Smooth muscle cell of the brain vasculature (primary cell): ENCODE measurements at regions not wholly inside any gene's neighbourhood (a gene's known extent, or its start where the extent isn't known, plus 50 kb on each side); places are given as distances from the start of the nearest gene placed in this dataset.
"Not testable (repeated sequence)": the region's sequence is repeated elsewhere in the genome, so short reads cannot be mapped to it uniquely, and the experiment has no call there.

Source experiments
- DNase-seq: peaks from one replicate; pipeline ENCODE4 v3.0.0-alpha.2; 2012; ENCODE audit warnings: low read depth, low spot score

DNA sequence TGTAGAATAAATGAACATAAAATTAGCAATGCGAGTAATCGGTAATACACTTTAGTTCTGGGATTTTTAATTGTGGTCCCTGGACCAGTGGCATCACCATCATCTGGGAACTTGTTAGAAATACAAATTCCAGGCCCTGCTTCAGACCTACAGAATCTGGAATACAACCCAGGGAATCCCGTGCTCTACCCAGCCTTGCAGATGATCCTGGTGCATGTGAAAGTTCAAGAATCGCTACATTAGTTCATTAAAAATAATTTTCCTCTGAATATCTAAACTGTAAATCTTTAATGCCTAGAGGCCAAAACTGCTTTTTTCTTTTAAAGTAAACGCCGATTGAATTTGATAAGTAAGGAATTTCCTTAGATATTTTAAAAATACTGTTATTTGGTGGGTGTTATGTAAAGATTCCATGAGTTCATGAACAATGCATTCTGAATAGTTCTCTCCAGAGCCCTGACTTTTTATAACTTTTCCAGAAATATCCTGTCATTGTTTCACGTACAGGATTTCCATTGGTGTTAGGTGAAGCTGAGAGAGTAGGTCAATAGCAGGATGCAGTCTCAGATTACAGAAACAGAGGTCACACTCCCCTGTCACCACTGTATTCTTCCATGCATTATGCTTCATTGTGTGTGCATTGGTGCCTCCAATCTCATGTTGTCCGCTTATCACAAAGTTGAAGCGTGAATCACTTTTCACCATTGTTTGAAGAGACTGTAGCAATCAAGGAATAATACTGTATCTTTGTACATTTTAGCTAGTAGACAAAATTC is 596.5 kb upstream of the KLF12 start:
- DNase-seq, result no peak

GRCh38 chr13:74726206-74726605 is 592.0 kb upstream of the KLF12 start:
- DNase-seq, result no peak

DNA sequence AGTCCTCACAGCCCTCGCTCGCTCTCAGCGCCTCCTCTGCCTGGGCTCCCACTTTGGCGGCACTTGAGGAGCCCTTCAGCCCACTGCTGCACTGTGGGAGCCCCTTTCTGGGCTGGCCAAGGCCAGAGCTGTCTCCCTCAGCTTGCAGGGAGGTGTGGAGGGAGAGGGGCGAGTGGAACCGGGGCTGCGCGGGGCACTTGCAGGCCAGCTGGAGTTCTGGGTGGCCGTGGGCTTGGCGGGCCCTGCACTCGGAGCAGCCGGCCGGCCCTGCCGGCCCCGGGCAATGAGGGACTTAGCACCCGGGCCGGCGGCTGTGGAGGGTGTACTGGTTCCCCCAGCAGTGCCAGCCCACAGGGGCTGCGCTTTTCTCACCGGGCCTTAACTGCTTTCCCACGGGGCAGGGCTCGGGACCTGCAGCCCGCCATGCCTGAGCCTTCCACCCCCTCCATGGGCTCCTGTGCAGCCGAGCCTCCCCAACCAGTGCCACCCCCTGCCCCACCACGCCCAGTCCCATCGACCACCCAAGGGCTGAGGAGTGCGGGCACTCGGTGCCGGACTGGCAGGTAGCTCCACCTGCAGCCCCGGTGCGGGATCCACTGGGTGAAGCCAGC is 584.1 kb upstream of the KLF12 start:
- DNase-seq, result not testable (repeated sequence)

DNA sequence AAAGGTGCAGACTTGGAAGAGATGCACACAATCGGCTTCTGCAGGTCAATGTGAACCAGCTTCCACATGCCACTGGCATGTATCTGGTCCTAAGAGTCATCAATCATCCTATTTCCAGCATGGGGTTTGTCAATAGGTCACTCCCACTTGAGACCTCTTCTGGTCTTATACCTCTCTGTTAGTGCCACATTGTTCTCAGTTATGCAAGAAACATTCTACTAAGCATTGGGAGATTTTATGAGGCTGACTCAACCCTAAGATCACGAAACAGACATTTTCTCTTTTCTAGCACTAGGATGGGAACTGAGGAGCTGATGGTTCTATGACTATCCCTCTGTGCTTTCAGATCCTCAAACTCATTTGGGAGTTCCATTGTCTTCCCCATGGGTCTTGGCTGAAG is 581.5 kb upstream of the KLF12 start:
- DNase-seq, result no peak

GRCh38 chr13:74710006-74710405 is 575.8 kb upstream of the KLF12 start:
- DNase-seq, result no peak

GRCh38 chr13:74709226-74709625 is 575.0 kb upstream of the KLF12 start:
- DNase-seq, result no peak

- no peak for DNase-seq
Measured at GRCh38 chr13:74708629-74709028, 574.4 kb upstream of the KLF12 start.

GRCh38 chr13:74707291-74707690 is 573.1 kb upstream of the KLF12 start:
- DNase-seq, result no peak

DNA sequence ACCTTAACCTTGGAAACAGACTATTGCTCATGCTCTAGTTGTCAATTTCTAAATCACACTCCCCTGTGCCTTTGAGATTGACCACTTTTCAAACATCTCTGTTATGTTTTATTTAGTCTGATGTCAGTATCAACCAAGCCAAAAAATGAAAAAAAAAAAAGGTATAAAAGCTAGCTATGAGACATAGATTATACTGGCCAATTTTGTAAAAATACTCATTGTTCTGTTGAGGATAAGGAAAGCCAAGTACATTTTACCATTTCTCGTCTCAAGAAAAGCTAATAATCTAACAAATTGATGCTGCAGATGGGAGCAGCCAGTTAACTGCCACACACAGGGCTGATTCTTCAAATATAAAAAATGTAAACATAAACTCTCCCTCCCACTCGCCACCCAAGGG is 572.6 kb upstream of the KLF12 start:
- DNase-seq, result no peak

DNA sequence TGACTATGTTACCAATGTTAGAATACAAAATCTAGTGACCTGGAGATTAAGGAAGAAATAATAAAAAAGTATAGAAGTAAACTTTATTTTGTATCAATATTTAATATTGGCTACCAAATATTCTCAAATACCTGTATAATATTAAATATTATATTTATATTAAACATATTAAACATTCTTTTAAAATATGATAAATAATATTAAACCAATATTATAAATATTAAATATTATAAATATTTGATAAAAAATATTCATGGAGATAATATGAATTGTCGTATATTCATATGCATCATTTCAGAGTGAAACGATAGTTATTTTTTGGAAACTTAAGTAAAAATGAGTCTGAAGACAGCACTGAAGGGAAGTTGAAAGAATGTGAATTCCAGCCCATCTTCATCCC is 571.2 kb upstream of the KLF12 start:
- no peak for DNase-seq

DNA sequence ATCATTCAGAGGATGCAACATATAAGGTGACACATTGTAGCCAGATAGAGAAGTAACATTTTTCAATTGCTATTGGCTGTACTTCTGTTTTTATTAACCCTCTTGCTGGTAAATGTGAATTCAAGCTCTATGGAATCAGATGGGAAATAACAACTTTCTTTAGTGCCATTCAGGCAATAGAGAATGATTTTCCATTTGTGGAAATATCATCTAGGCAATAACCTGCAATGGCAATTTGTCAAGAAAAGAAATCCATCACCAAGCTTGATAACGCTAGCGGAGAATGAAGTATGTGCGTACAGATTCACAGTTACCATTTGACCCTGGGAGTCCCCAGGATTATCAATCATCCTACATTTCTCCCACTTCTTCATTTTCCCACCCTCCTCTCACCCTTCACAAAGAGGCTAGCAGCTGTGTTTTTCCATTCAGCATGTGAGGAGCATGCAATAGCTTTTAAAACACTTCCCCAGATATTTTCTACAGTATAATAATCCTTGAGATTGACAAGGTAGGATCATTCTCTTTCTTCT is 569.7 kb upstream of the KLF12 start:
- DNase-seq, result no peak

DNA sequence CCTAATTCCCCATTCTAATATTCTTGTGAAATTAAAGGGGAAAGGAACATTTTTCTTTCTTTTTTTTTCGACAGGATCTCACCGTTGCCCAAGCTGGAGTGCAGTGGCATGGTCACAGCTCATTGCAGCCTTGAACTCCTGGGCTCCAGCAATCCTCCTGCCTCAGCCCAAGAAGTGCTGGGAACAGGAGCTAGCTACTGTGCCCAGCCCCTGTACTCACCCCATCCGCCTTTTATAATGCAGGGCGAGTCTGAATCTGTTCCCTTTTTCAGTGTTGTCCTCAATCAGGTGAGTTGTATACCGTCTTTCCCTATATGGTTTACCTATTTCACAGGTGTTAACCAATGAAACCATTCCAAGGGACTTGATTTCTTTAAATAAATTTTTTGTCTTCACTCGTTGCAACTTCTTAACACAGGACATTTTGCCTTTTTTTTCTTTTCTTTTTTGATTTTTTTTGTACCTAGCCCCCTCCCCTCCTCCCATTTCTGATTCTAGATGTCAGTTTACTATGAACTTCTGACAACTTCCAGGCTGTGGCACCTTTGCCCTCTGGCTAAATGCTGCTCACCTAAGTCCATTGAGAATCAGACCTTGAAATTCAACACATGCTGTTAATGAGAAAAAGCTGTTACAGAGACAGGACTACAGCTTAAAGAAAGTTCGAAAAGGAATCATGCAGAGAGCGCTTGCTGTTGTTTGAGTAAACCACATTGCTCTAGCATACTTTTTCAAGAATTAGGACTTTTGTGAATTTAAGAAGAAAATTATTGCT is 562.1 kb upstream of the KLF12 start:
- DNase-seq, result peak; percentile 7

DNA sequence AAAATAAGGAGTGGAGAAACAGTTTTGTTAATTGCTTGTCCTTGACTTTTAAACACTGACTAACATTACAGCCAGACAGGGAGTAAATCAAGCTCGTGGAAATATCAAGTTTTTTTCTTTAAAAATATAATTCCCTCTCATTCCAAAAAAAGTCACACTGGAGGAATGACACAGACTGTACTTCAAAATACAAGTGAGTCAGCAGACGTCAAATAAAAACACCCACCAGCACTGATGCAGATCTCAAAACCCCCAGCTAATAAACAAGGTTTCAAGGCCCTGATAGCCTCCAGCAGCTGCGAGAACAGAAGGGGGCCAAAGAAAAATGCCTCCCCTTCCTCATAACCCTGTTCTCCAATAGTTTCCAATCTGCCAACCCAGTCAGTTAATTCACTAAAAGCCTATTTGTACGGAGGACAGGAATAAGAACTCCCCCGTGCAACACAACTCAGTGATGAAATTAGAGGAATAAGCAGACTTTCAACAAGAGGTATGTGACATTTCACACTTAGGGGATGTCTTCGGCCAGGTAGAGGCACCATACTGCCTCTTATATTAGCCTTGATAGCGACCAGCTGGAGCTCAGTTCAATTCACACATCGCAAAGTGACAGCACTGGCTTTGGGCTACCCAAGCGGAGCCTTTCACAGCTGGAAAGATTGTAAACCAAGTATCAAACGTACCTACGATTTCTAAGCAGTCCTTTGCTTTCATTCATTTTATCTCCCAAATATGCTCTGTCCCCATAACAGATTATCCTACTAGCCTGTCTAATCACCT is 561.0 kb upstream of the KLF12 start:
- no peak for DNase-seq

GRCh38 chr13:74687442-74688182 is 553.4 kb upstream of the KLF12 start:
- DNase-seq, result no peak

DNA sequence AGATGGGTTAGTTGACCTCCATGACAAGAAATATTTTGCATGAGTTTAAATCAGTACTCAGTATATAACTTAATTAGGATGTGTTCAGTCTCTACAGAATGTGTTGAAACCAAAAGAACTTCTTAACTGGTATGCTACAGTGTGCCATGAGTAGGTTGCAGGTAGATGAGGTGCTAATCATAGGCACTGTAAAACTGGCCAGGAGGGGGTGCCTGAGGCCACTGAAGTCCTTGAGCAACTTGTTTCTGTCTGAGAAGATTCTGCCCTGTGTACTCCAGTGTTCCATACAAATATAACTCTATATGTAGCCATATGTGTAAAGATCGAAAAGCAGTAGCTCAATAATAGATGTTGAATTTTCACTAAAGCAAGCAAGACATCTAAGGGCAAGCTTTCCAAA is 549.2 kb upstream of the KLF12 start:
- no peak for DNase-seq

DNA sequence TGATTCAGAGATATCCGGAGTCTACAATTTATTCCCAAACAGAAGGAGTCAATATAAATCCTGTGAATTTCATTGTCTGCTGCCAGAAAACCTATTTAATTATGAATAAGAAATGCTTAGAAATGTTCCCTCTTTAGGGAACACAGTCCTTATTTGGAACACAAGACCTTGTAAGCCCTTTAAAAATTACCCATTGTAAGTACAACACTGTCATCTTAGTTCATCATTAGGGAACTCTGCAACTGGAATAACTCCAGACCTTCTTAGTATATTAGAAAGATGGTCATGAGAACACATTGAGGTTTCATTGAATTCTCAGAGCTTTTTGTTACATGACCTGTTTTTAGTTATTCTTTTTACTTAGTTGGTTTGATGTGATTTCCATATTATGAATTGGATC is 548.5 kb upstream of the KLF12 start:
- DNase-seq, result no peak

- DNase-seq, result no peak
Measured at GRCh38 chr13:74681891-74682290, 547.7 kb upstream of the KLF12 start.

GRCh38 chr13:74678308-74678965 is 544.2 kb upstream of the KLF12 start:
- no peak for DNase-seq

DNA sequence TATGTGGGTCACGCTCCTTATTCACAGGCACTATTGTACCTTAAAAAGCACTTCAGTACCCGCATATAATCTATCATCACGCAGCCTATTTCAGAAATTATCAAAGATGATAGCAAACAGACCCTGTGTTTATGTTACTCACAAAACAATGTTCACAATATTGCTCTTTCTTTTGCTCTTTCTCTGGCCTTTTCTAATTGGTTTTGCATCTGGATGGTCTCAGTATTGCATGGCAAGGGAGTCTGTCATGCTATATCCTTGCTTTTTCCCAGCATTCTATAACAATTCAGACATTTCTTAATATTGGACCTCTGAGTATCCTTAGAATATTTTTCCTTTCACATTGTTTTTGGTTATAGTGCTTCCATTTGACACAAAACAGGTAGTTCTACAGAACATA is 541.8 kb upstream of the KLF12 start:
- no peak for DNase-seq

DNA sequence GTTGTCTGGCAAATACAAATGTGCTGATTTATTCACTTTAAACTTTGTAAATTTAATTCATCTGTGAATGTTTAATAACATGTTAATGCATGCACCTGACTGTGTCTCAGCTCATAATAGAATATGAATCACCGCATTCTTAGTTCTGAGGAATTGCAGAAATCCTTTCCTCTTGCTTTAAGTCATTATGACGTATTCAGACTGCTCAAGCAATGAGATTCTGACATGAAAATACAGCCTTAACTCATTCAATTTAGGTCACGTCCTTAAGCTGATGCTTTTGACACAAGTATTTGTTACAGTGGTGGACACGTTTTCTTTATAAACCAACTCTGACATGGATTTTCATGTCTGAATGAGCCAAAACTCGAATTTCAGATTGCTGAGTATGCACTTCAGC is 541.0 kb upstream of the KLF12 start:
- no peak for DNase-seq

- no peak for DNase-seq
Measured at GRCh38 chr13:74674720-74675119, 540.5 kb upstream of the KLF12 start.
